Stomach (tissue), 8 donors: ENCODE measurements at regions not wholly inside any gene's neighbourhood (a gene's known extent, or its start where the extent isn't known, plus 50 kb on each side); places are given as distances from the start of the nearest gene placed in this dataset.

Experiments used
- DNase-seq, 2 donors: peaks; one replicate each; pipeline versions ENCODE4 v3.0.0 to v3.0.0-alpha.2; 2013 to 2019
- H3K27ac ChIP-seq, 5 donors: fragments of 200-600 bp in 4 of 5; sonication (generic) in 4 of 5; one replicate each; pipeline ENCODE4 v1.5.1; 2013 to 2019; ENCODE audit warnings: mild to moderate bottlenecking in 1 of 5, moderate library complexity in 1 of 5
- H3K27me3 ChIP-seq, 3 donors: fragments of 200-600 bp; sonication (generic); one replicate each; pipeline ENCODE4 v1.5.1; 2017 to 2019; ENCODE audit warnings: mixed run types in 1 of 3
- H3K36me3 ChIP-seq, 4 donors: fragments of 200-600 bp; sonication (generic); 1 replicate in 3 of 4; 2 replicates in 1 of 4; pipeline ENCODE4 v1.5.1; 2016 to 2019
- H3K4me1 ChIP-seq, 4 donors: fragments of 200-600 bp; sonication (generic); one replicate each; pipeline ENCODE4 v1.5.1; 2016 to 2019
- H3K4me3 ChIP-seq, 4 donors: fragments of 200-600 bp; sonication (generic) in 3 of 4; one replicate each; pipeline ENCODE4 v1.5.1; 2016 to 2019; ENCODE audit warnings: mild to moderate bottlenecking in 1 of 4
- H3K9me3 ChIP-seq, 4 donors: fragments of 200-600 bp; sonication (generic); one replicate each; pipeline ENCODE4 v1.5.1; 2016 to 2019
- CTCF ChIP-seq, 7 experiments: fragments of 450-650 bp in 4 of 7; fragments of 200-600 bp in 3 of 7; sonication (generic) in 3 of 7; IDR thresholded peaks; one replicate each; pipeline ENCODE4 v1.5.1; 2016 to 2019; ENCODE audit warnings: antibody characterized with exemption in 7 of 7, control low read depth in 2 of 7, mild to moderate bottlenecking in 1 of 7
- EP300 ChIP-seq: sonication (generic); formaldehyde crosslinking; IDR thresholded peaks from one replicate; pipeline ENCODE4 v1.6.1; 2017; ENCODE audit warnings: antibody characterized with exemption
- POLR2A ChIP-seq, 4 donors: fragments of 450-650 bp; IDR thresholded peaks; one replicate each; pipeline ENCODE4 v1.6.1; 2016; ENCODE audit warnings: antibody characterized with exemption in 4 of 4, control low read depth in 2 of 4, mild to moderate bottlenecking in 1 of 4, moderate library complexity in 1 of 4
- POLR2AphosphoS5 ChIP-seq, 3 donors: sonication (generic); formaldehyde crosslinking; IDR thresholded peaks; one replicate each; pipeline ENCODE4 v1.6.1; 2016; ENCODE audit warnings: antibody characterized with exemption in 3 of 3
- WGBS, 5 donors: extraction: QIAGEN DNeasy Blood & Tissue Kit in 3 of 5; methylation state at CpG; one replicate each; pipeline versions ENCODE4 v1.1.5 to v1.1.7; 2013 to 2018; 5-methylcytosine and 5-hydroxymethylcytosine counted together
- intact Hi-C: fragments of 100-400 bp; cut with DNase I; formaldehyde crosslinking; loops from one replicate; pipeline ENCODE4 v1.15.1; 2023; ENCODE audit warnings: low total_unique reads
- donor health status: healthy with polysubstance abuse.
- donor health status: Bipolar disorder and iron deficiency.
- donor health status: healthy.

- Histone ChIP-seq H3K36me3 (no peaks in the 10 kb centered on the region), H3K27me3 (no peaks in the 10 kb centered on the region), H3K4me1 (peaks cover 11 to 40% (median 28%) of the 10 kb centered on the region in 4 donors), H3K9me3 (no peaks in the 10 kb centered on the region), H3K27ac (no peak overlapping the region), H3K4me3 (no peak overlapping the region)
- TF ChIP-seq POLR2A (IDR thresholded peaks at IDR 0.05), result no peak
- TF ChIP-seq POLR2AphosphoS5 (IDR thresholded peaks at IDR 0.05), result no peak
- TF ChIP-seq CTCF (IDR thresholded peaks at IDR 0.05), result no peak
- no peak for TF ChIP-seq EP300
- no peak for DNase-seq
- intact Hi-C loops, result no loop called here
Measured at GRCh38 chr11:10390375-10390774, 64.7 kb upstream of the AMPD3 start.

- no peak for DNase-seq
- 76 to 87% (median 79%) methylated on average over 11 of the region's 11 CpGs for WGBS, 5 donors
Measured at GRCh38 chr11:10392095-10393079, 62.7 kb upstream of the AMPD3 start.

GRCh38 chr11:10394229-10395101 lies 60.6 kb upstream of the AMPD3 start:
- WGBS, 5 donors, result 57 to 66% (median 61%) methylated on average over 13 of the region's 13 CpGs
- no peak for TF ChIP-seq CTCF (IDR thresholded peaks at IDR 0.05)
- TF ChIP-seq POLR2AphosphoS5 (IDR thresholded peaks at IDR 0.05), result peak in 1 of 3 donors; percentile 49
- H3K27ac ChIP-seq, result peak overlapping the region in 3 of 5 donors; percentile 35 to 42 (median 41)
- DNase-seq, result no peak
- H3K9me3 ChIP-seq, result no peaks in the 10 kb centered on the region
- H3K27me3 ChIP-seq, result no peaks in the 10 kb centered on the region
- no peaks in the 10 kb centered on the region for H3K36me3 ChIP-seq
- intact Hi-C loops, result no loop called here
- peaks cover 0 to 19% (median 12%) of the 10 kb centered on the region in 4 donors for H3K4me1 ChIP-seq
- H3K4me3 ChIP-seq, result no peak overlapping the region

More at GRCh38 chr11:10392095-10393079, 62.7 kb upstream of the AMPD3 start:
- H3K27ac ChIP-seq, result peak overlapping the region in 4 of 5 donors; percentile 15 to 42 (median 32)
- H3K4me1 ChIP-seq, result peaks cover 11 to 30% (median 24%) of the 10 kb centered on the region in 4 donors
- no peaks in the 10 kb centered on the region for H3K36me3 ChIP-seq
- H3K4me3 ChIP-seq, result no peak overlapping the region
- no peak for TF ChIP-seq POLR2A (IDR thresholded peaks at IDR 0.05)
- TF ChIP-seq POLR2AphosphoS5 (IDR thresholded peaks at IDR 0.05), result no peak
- no peaks in the 10 kb centered on the region for H3K9me3 ChIP-seq
- H3K27me3 ChIP-seq, result no peaks in the 10 kb centered on the region
- intact Hi-C loops, result no loop called here

GRCh38 chr11:10395166-10395897 lies 59.7 kb upstream of the AMPD3 start:
- no peak for TF ChIP-seq POLR2A (IDR thresholded peaks at IDR 0.05)
- no peaks in the 10 kb centered on the region for H3K9me3 ChIP-seq
- no peak overlapping the region for H3K4me3 ChIP-seq
- WGBS, 5 donors, result 76 to 82% (median 81%) methylated on average over 6 of the region's 6 CpGs
- H3K27me3 ChIP-seq, result no peaks in the 10 kb centered on the region
- intact Hi-C loops, result no loop called here
- H3K4me1 ChIP-seq, result peaks cover 0 to 14% (median 11%) of the 10 kb centered on the region in 4 donors
- DNase-seq, result no peak
- no peaks in the 10 kb centered on the region for H3K36me3 ChIP-seq
- H3K27ac ChIP-seq, result peak overlapping the region in 2 of 5 donors; percentile 35 to 42

GRCh38 chr11:10396771-10397170 lies 58.3 kb upstream of the AMPD3 start:
- Histone ChIP-seq H3K36me3 (no peaks in the 10 kb centered on the region), H3K9me3 (no peaks in the 10 kb centered on the region), H3K4me1 (peaks cover 0 to 12% (median 8%) of the 10 kb centered on the region in 4 donors), H3K27me3 (no peaks in the 10 kb centered on the region), H3K27ac (no peak overlapping the region), H3K4me3 (no peak overlapping the region)
- no peak for TF ChIP-seq POLR2AphosphoS5 (IDR thresholded peaks at IDR 0.05)
- TF ChIP-seq CTCF (IDR thresholded peaks at IDR 0.05), result no peak
- no peak for TF ChIP-seq POLR2A (IDR thresholded peaks at IDR 0.05)
- no peak for TF ChIP-seq EP300
- intact Hi-C loops, result no loop called here
- WGBS, 5 donors, result 93 to 97% (median 96%) methylated on average over 4 of the region's 4 CpGs
- no peak for DNase-seq
